Liver (tissue), 8 donors: ENCODE measurements at regions not wholly inside any gene's neighbourhood (a gene's known extent, or its start where the extent isn't known, plus 50 kb on each side); places are given as distances from the start of the nearest gene placed in this dataset.

Experiments used
- DNase-seq: peaks from one replicate; pipeline ENCODE4 v3.0.0-alpha.2; 2017; ENCODE audit warnings: low spot score
- H3K27ac ChIP-seq, 2 donors: one replicate each; pipeline ENCODE4 v1.7.0; 2013; ENCODE audit warnings: inconsistent platforms in 2 of 2, low read length in 2 of 2, control low read depth in 1 of 2, low read depth in 1 of 2, mild to moderate bottlenecking in 1 of 2
- H3K27me3 ChIP-seq, 4 donors: one replicate each; pipeline versions ENCODE4 v1.6.1 to v1.7.0; 2013; ENCODE audit warnings: low read length in 3 of 4, inconsistent platforms in 1 of 4, mild to moderate bottlenecking in 1 of 4, moderate library complexity in 1 of 4; ENCODE audit not compliant: control insufficient read depth in 4 of 4, insufficient read depth in 4 of 4
- H3K36me3 ChIP-seq, 4 donors: one replicate each; pipeline versions ENCODE4 v1.6.1 to v1.7.0; 2013; ENCODE audit warnings: low read length in 3 of 4, mild to moderate bottlenecking in 3 of 4, low read depth in 1 of 4, moderate library complexity in 1 of 4; ENCODE audit not compliant: control insufficient read depth in 4 of 4, insufficient read depth in 3 of 4
- H3K4me1 ChIP-seq, 4 donors: one replicate each; pipeline versions ENCODE4 v1.6.1 to v1.7.0; 2013; ENCODE audit warnings: low read length in 3 of 4, mild to moderate bottlenecking in 3 of 4, moderate library complexity in 1 of 4; ENCODE audit not compliant: control insufficient read depth in 4 of 4, insufficient read depth in 4 of 4
- H3K4me3 ChIP-seq, 3 donors: one replicate each; pipeline versions ENCODE4 v1.6.1 to v1.7.0; 2013; ENCODE audit warnings: low read length in 3 of 3, control low read depth in 1 of 3, low read depth in 1 of 3, mild to moderate bottlenecking in 1 of 3
- H3K9ac ChIP-seq, 2 donors: one replicate each; pipeline ENCODE4 v1.7.0; 2013; ENCODE audit warnings: low read length in 2 of 2, mild to moderate bottlenecking in 2 of 2, moderate library complexity in 2 of 2, control low read depth in 1 of 2, low read depth in 1 of 2
- H3K9me3 ChIP-seq, 4 donors: one replicate each; pipeline versions ENCODE4 v1.6.1 to v1.7.0; 2013; ENCODE audit warnings: low read length in 3 of 4; ENCODE audit not compliant: control insufficient read depth in 4 of 4
- EGR1 ChIP-seq, 2 donors: IDR thresholded peaks; 2 replicates each; pipeline ENCODE4 v1.6.1; 2016 to 2018; ENCODE audit warnings: antibody characterized with exemption in 2 of 2, low read depth in 2 of 2
- FOXA2 ChIP-seq: IDR thresholded peaks from 2 replicates; pipeline ENCODE4 v1.6.1; 2016; ENCODE audit warnings: antibody characterized with exemption
- GABPA ChIP-seq, 2 donors: IDR thresholded peaks in 1 of 2; conservative IDR thresholded peaks in 1 of 2; 2 replicates each; pipeline ENCODE4 v1.6.1; 2016; ENCODE audit warnings: antibody characterized with exemption in 2 of 2, mild to moderate bottlenecking in 1 of 2, moderate library complexity in 1 of 2
- HNF4A ChIP-seq, 2 donors: conservative IDR thresholded peaks; 2 replicates each; pipeline ENCODE4 v1.6.1; 2016; ENCODE audit warnings: antibody characterized with exemption in 2 of 2, mild to moderate bottlenecking in 2 of 2
- HNF4G ChIP-seq: IDR thresholded peaks from 2 replicates; pipeline ENCODE4 v1.6.1; 2016; ENCODE audit warnings: antibody characterized with exemption
- JUND ChIP-seq, 2 donors: IDR thresholded peaks; 2 replicates each; pipeline ENCODE4 v1.6.1; 2016; ENCODE audit warnings: antibody characterized with exemption in 2 of 2
- NR2F2 ChIP-seq: IDR thresholded peaks from 2 replicates; pipeline ENCODE4 v1.6.1; 2016; ENCODE audit warnings: antibody characterized with exemption
- RXRA ChIP-seq, 2 donors: IDR thresholded peaks; 2 replicates each; pipeline ENCODE4 v1.6.1; 2017 to 2018; ENCODE audit warnings: antibody characterized with exemption in 2 of 2, mild to moderate bottlenecking in 1 of 2
- SP1 ChIP-seq: IDR thresholded peaks from 2 replicates; pipeline ENCODE4 v1.6.1; 2018; ENCODE audit warnings: antibody characterized with exemption, mild to moderate bottlenecking
- TAF1 ChIP-seq: conservative IDR thresholded peaks from 2 replicates; pipeline ENCODE4 v1.6.1; 2016; ENCODE audit warnings: antibody characterized with exemption, mild to moderate bottlenecking
- YY1 ChIP-seq: IDR thresholded peaks from 2 replicates; pipeline ENCODE4 v1.6.1; 2016; ENCODE audit warnings: antibody characterized with exemption, mild to moderate bottlenecking
- WGBS: extraction: QIAGEN DNeasy Blood & Tissue Kit; methylation state at CpG from one replicate; pipeline ENCODE4 v1.1.7; 2013; 5-methylcytosine and 5-hydroxymethylcytosine counted together
- TF ChIP-seq, protein P1 (sequence below): IDR thresholded peaks from 2 replicates; pipeline ENCODE4 v1.6.1; 2016; ENCODE audit warnings: antibody characterized with exemption, mild to moderate bottlenecking
- TF ChIP-seq, protein P2 (sequence below): IDR thresholded peaks from 2 replicates; pipeline ENCODE4 v1.6.1; 2016; ENCODE audit warnings: antibody characterized with exemption
- TF ChIP-seq, protein P3 (sequence below): fragments of 150-350 bp; IDR thresholded peaks from 2 replicates; pipeline ENCODE4 v1.5.1; 2017; ENCODE audit warnings: improper control_type of control experiment, low read depth, low read length; ENCODE audit not compliant: missing input control
- TF ChIP-seq, protein P4 (sequence below): IDR thresholded peaks from 2 replicates; pipeline ENCODE4 v1.6.1; 2016; ENCODE audit warnings: antibody characterized with exemption
- TF ChIP-seq, protein P5 (sequence below): IDR thresholded peaks from 2 replicates; pipeline ENCODE4 v1.6.1; 2016; ENCODE audit warnings: antibody characterized with exemption
- donor health status: healthy.
- donor health status: healthy.
- donor health status: healthy.
- donor health status: healthy.
- donor health status: healthy.

DNA sequence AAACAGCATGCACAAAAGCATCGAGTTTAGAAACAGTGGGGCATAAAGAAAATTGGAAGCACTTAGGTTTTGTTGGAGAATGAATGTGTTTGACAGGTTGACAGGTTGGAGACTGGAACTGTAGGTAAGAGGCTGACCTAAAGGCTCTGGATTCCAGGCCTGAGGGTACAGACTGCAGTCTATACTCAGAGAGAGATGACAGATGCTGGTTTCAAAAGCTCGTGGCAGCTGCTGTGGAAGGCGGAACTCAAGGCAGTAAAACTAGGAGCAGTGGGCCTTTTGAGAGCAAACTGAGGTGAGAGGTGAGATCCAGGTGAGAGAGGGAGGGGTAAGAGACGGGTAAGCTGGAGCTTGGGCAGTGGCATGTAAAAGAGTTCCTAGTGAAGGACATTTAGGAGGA is 415.2 kb downstream of the TRIML1 start:
- H3K4me1 ChIP-seq = no peaks in the 10 kb centered on the region
- H3K9me3 ChIP-seq = no peaks in the 10 kb centered on the region
- no peak overlapping the region for H3K4me3 ChIP-seq
- 61% methylated on average over 4 of the region's 4 CpGs for WGBS
- no peak overlapping the region for H3K27ac ChIP-seq
- DNase-seq = no peak
- H3K27me3 ChIP-seq = peaks cover 0 to 3% (median 0%) of the 10 kb centered on the region in 4 donors
- H3K9ac ChIP-seq = no peak overlapping the region
- H3K36me3 ChIP-seq = no peaks in the 10 kb centered on the region
- TF ChIP-seq YY1 (no peak), EGR1 (IDR thresholded peaks at IDR 0.05; ENCODE audit: low read depth in 2 of 2) (no peak), HNF4A (conservative IDR thresholded peaks at IDR 0.05) (no peak), NR2F2 (no peak), SP1 (no peak), HNF4G (no peak), JUND (IDR thresholded peaks at IDR 0.05) (no peak), FOXA2 (no peak)
- TF ChIP-seq, protein P1, sequence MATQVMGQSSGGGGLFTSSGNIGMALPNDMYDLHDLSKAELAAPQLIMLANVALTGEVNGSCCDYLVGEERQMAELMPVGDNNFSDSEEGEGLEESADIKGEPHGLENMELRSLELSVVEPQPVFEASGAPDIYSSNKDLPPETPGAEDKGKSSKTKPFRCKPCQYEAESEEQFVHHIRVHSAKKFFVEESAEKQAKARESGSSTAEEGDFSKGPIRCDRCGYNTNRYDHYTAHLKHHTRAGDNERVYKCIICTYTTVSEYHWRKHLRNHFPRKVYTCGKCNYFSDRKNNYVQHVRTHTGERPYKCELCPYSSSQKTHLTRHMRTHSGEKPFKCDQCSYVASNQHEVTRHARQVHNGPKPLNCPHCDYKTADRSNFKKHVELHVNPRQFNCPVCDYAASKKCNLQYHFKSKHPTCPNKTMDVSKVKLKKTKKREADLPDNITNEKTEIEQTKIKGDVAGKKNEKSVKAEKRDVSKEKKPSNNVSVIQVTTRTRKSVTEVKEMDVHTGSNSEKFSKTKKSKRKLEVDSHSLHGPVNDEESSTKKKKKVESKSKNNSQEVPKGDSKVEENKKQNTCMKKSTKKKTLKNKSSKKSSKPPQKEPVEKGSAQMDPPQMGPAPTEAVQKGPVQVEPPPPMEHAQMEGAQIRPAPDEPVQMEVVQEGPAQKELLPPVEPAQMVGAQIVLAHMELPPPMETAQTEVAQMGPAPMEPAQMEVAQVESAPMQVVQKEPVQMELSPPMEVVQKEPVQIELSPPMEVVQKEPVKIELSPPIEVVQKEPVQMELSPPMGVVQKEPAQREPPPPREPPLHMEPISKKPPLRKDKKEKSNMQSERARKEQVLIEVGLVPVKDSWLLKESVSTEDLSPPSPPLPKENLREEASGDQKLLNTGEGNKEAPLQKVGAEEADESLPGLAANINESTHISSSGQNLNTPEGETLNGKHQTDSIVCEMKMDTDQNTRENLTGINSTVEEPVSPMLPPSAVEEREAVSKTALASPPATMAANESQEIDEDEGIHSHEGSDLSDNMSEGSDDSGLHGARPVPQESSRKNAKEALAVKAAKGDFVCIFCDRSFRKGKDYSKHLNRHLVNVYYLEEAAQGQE = no peak
- TF ChIP-seq, protein P2, sequence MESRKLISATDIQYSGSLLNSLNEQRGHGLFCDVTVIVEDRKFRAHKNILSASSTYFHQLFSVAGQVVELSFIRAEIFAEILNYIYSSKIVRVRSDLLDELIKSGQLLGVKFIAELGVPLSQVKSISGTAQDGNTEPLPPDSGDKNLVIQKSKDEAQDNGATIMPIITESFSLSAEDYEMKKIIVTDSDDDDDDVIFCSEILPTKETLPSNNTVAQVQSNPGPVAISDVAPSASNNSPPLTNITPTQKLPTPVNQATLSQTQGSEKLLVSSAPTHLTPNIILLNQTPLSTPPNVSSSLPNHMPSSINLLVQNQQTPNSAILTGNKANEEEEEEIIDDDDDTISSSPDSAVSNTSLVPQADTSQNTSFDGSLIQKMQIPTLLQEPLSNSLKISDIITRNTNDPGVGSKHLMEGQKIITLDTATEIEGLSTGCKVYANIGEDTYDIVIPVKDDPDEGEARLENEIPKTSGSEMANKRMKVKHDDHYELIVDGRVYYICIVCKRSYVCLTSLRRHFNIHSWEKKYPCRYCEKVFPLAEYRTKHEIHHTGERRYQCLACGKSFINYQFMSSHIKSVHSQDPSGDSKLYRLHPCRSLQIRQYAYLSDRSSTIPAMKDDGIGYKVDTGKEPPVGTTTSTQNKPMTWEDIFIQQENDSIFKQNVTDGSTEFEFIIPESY = no peak
- TF ChIP-seq, protein P3, sequence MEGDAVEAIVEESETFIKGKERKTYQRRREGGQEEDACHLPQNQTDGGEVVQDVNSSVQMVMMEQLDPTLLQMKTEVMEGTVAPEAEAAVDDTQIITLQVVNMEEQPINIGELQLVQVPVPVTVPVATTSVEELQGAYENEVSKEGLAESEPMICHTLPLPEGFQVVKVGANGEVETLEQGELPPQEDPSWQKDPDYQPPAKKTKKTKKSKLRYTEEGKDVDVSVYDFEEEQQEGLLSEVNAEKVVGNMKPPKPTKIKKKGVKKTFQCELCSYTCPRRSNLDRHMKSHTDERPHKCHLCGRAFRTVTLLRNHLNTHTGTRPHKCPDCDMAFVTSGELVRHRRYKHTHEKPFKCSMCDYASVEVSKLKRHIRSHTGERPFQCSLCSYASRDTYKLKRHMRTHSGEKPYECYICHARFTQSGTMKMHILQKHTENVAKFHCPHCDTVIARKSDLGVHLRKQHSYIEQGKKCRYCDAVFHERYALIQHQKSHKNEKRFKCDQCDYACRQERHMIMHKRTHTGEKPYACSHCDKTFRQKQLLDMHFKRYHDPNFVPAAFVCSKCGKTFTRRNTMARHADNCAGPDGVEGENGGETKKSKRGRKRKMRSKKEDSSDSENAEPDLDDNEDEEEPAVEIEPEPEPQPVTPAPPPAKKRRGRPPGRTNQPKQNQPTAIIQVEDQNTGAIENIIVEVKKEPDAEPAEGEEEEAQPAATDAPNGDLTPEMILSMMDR = no peak
- TF ChIP-seq, protein P4, sequence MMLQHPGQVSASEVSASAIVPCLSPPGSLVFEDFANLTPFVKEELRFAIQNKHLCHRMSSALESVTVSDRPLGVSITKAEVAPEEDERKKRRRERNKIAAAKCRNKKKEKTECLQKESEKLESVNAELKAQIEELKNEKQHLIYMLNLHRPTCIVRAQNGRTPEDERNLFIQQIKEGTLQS = no peak

DNA sequence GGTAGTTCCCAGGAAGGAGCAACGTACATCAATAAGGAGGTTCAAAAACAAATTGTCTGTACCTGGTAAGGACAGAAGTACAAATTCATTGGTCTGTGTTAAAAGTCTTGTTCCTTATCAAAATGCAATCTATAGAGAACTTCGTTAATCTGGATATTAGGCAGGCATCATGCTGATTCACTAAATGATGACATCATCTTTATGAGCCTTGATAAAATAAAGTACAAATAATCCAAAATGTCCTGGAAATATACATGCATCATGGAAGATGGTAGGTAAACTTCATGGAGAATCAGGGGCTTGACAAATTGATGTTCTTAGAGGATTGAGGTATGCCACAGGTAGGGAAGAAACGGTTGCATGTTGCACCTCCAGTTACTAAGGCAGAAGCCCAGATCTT is 433.9 kb downstream of the TRIML1 start:
- H3K9me3 ChIP-seq = no peaks in the 10 kb centered on the region
- WGBS = 59% methylated on average over 3 of the region's 3 CpGs
- no peak for DNase-seq
- H3K9ac ChIP-seq = no peak overlapping the region
- no peak overlapping the region for H3K27ac ChIP-seq
- H3K27me3 ChIP-seq = no peaks in the 10 kb centered on the region
- no peaks in the 10 kb centered on the region for H3K4me1 ChIP-seq
- H3K4me3 ChIP-seq = no peak overlapping the region
- H3K36me3 ChIP-seq = no peaks in the 10 kb centered on the region
- TF ChIP-seq, protein P1 = no peak
- TF ChIP-seq JUND (IDR thresholded peaks at IDR 0.05) (no peak), TAF1 (no peak), FOXA2 (no peak), GABPA (IDR thresholded peaks at IDR 0.05 in 1 of 2, conservative IDR thresholded peaks at IDR 0.05 in 1 of 2) (no peak), NR2F2 (no peak), RXRA (IDR thresholded peaks at IDR 0.05) (no peak), SP1 (no peak), YY1 (no peak)
- TF ChIP-seq, protein P2 = no peak
- TF ChIP-seq, protein P5, sequence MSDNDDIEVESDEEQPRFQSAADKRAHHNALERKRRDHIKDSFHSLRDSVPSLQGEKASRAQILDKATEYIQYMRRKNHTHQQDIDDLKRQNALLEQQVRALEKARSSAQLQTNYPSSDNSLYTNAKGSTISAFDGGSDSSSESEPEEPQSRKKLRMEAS = no peak
- TF ChIP-seq, protein P3 = no peak
